A673 (cell line): ENCODE measurements at regions not wholly inside any gene's neighbourhood (a gene's known extent, or its start where the extent isn't known, plus 50 kb on each side); places are given as distances from the start of the nearest gene placed in this dataset.

Source experiments
- BruUV-seq: library from RNA; stranded (reverse); fragments of 400-500 nt; replicated peaks from 2 replicates; lab custom pipeline; 2021; lab: Mats Ljungman, UMichigan
- CTCF ChIA-PET: fragments of 300-600 bp; sonication (Branson Sonifier 250); formaldehyde crosslinking; loops from one replicate; lab custom pipeline; 2022; ENCODE audit warnings: antibody characterized with exemption; lab: Charles Lee
- POLR2A ChIA-PET: fragments of 300-600 bp; sonication (Branson Sonifier 250); formaldehyde crosslinking; loops from one replicate; lab custom pipeline; 2022; ENCODE audit warnings: antibody characterized with exemption; ENCODE audit not compliant: low non-redundant PET; lab: Charles Lee
- DNase-seq: peaks from one replicate; pipeline ENCODE4 v3.0.0-alpha.2; 2015; ENCODE audit warnings: low spot score
- H3K27ac ChIP-seq: fragments of 200-600 bp; sonication (generic); 2 replicates; pipeline ENCODE4 v1.5.1; 2016; ENCODE audit warnings: mixed run types, low read depth, mild to moderate bottlenecking, mixed read lengths, antibody characterized with exemption, low read length; ENCODE audit not compliant: poor library complexity, severe bottlenecking
- H3K27me3 ChIP-seq: fragments of 200-600 bp; sonication (generic); replicated peaks from 2 replicates; pipeline ENCODE4 v1.6.1; 2017; ENCODE audit warnings: mixed run types, low read depth, mild to moderate bottlenecking, mixed read lengths, antibody characterized with exemption, low read length; ENCODE audit not compliant: insufficient read depth, poor library complexity
- H3K36me3 ChIP-seq: fragments of 200-600 bp; sonication (generic); 2 replicates; pipeline ENCODE4 v1.6.1; 2016; ENCODE audit warnings: mixed run types, mild to moderate bottlenecking, mixed read lengths, antibody characterized with exemption, low read length; ENCODE audit not compliant: insufficient read depth, poor library complexity, severe bottlenecking
- H3K4me1 ChIP-seq: fragments of 200-600 bp; sonication (generic); 2 replicates; pipeline ENCODE4 v1.6.1; 2017; ENCODE audit warnings: mixed run types, mild to moderate bottlenecking, mixed read lengths, antibody characterized with exemption, low read length; ENCODE audit not compliant: insufficient read depth, poor library complexity, severe bottlenecking
- H3K4me3 ChIP-seq: fragments of 200-600 bp; sonication (generic); 2 replicates; pipeline ENCODE4 v1.5.1; 2016; ENCODE audit warnings: low read depth, mixed run types, mild to moderate bottlenecking, mixed read lengths, low read length; ENCODE audit not compliant: poor library complexity, severe bottlenecking
- H3K9me3 ChIP-seq: fragments of 200-600 bp; sonication (generic); 2 replicates; pipeline ENCODE4 v1.6.1; 2016; ENCODE audit warnings: mixed run types, low read depth, mild to moderate bottlenecking, mixed read lengths, antibody characterized with exemption, low read length; ENCODE audit not compliant: poor library complexity, severe bottlenecking
- CTCF ChIP-seq: fragments of 300-800, 200-600 bp; sonication (generic); conservative IDR thresholded peaks from 2 replicates; pipeline ENCODE4 v1.5.1; 2017; ENCODE audit warnings: low read depth, mild to moderate bottlenecking, antibody characterized with exemption, low read length, moderate library complexity, mixed read lengths
- EZH2 ChIP-seq: fragments of 200-600 bp; sonication (generic); IDR thresholded peaks from 2 replicates; pipeline ENCODE4 v1.6.1; 2017; ENCODE audit warnings: borderline replicate concordance, low read depth, mild to moderate bottlenecking, mixed read lengths, antibody characterized with exemption, low read length; ENCODE audit not compliant: poor library complexity, severe bottlenecking
- intact Hi-C: fragments of 100-400 bp; cut with micrococcal nuclease; formaldehyde crosslinking; loops from one replicate; pipeline ENCODE4 v1.10.0; 2022; ENCODE audit not compliant: unreplicated experiment

GRCh38 chr4:125952631-125953030 lies 637.9 kb downstream of the FAT4 start:
- BruUV-seq, result no TSS peak
- no peak for TF ChIP-seq EZH2
- TF ChIP-seq CTCF, result no peak
- DNase-seq, result no peak
- H3K27me3 ChIP-seq, result no peaks in the 10 kb centered on the region
- no peak overlapping the region for H3K4me3 ChIP-seq
- ChIA-PET CTCF (no interaction called here), POLR2A (no interaction called here)
- no peak overlapping the region for H3K27ac ChIP-seq
- no peaks in the 10 kb centered on the region for H3K9me3 ChIP-seq
- H3K36me3 ChIP-seq, result no peaks in the 10 kb centered on the region
- H3K4me1 ChIP-seq, result no peaks in the 10 kb centered on the region
- intact Hi-C loops, result no loop called here

- H3K4me3 ChIP-seq, result no peak overlapping the region
- H3K9me3 ChIP-seq, result no peaks in the 10 kb centered on the region
- CTCF ChIA-PET, result no interaction called here
- H3K27ac ChIP-seq, result no peak overlapping the region
- H3K27me3 ChIP-seq, result no peaks in the 10 kb centered on the region
- POLR2A ChIA-PET, result no interaction called here
- no TSS peak for BruUV-seq
- no peaks in the 10 kb centered on the region for H3K36me3 ChIP-seq
- no peaks in the 10 kb centered on the region for H3K4me1 ChIP-seq
- no peak for TF ChIP-seq EZH2
- TF ChIP-seq CTCF, result no peak
- intact Hi-C loops, result no loop called here
- DNase-seq, result no peak
Observed at GRCh38 chr4:125956276-125956675, 641.5 kb downstream of the FAT4 start.

- CTCF ChIA-PET, result no interaction called here
- Histone ChIP-seq H3K4me1 (no peaks in the 10 kb centered on the region), H3K27me3 (no peaks in the 10 kb centered on the region), H3K9me3 (no peaks in the 10 kb centered on the region), H3K36me3 (no peaks in the 10 kb centered on the region), H3K27ac (no peak overlapping the region), H3K4me3 (no peak overlapping the region)
- intact Hi-C loops, result no loop called here
- TF ChIP-seq EZH2, result no peak
- no peak for TF ChIP-seq CTCF
- POLR2A ChIA-PET, result no interaction called here
- no peak for DNase-seq
- no TSS peak for BruUV-seq
Observed at GRCh38 chr4:125958519-125958918, 643.8 kb downstream of the FAT4 start.
